ENCODE measurements at regions not wholly inside any gene's neighbourhood (a gene's known extent, or its start where the extent isn't known, plus 50 kb on each side); places are given as distances from the start of the nearest gene placed in this dataset.

DNA sequence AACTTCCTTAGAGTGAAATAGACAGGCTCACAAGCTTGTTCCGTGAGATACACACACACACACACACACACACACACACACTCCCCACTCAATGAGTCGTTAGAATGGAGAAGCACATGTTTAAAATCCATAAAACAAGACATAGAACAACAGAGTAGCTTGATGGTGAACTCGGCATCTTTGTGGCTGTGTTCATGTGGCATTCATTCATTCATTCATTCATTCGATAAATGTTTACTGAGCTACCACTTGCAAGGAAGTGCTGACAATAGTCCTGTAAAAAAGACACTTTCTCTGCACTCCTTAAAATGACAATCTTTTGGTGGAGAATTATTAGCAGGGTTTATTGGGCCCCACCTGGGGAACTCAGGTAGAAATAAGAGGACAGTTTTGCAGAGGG lies 242.0 kb downstream of the FOXA2 start:
- no peak overlapping the region for H3K9ac ChIP-seq (ENCODE audit: low read length in 3 of 3)
- intact Hi-C loops (cut with DNase I), result loop anchor here (10.0 kb wide), 1 partner anchor 1002 kb away; no protein-coding TSS in a partner anchor
- H3K27me3 ChIP-seq (ENCODE audit: control insufficient read depth, insufficient read depth, low read length), result no peaks in the 10 kb centered on the region
- no peaks in the 10 kb centered on the region for H3K9me3 ChIP-seq (ENCODE audit: control insufficient read depth in 2 of 3, insufficient read depth in 1 of 3, low read length in 3 of 3)
- DNase-seq (no peak), FAIRE-seq (no peak)
- H3K4me1 ChIP-seq (ENCODE audit: control insufficient read depth in 2 of 3, insufficient read depth in 2 of 3, low read depth in 1 of 3, low read length in 3 of 3), result no peaks in the 10 kb centered on the region
- TF ChIP-seq, protein P1, sequence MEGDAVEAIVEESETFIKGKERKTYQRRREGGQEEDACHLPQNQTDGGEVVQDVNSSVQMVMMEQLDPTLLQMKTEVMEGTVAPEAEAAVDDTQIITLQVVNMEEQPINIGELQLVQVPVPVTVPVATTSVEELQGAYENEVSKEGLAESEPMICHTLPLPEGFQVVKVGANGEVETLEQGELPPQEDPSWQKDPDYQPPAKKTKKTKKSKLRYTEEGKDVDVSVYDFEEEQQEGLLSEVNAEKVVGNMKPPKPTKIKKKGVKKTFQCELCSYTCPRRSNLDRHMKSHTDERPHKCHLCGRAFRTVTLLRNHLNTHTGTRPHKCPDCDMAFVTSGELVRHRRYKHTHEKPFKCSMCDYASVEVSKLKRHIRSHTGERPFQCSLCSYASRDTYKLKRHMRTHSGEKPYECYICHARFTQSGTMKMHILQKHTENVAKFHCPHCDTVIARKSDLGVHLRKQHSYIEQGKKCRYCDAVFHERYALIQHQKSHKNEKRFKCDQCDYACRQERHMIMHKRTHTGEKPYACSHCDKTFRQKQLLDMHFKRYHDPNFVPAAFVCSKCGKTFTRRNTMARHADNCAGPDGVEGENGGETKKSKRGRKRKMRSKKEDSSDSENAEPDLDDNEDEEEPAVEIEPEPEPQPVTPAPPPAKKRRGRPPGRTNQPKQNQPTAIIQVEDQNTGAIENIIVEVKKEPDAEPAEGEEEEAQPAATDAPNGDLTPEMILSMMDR (IDR thresholded peaks at IDR 0.05; ENCODE audit: borderline replicate concordance, extremely low read depth, insufficient read depth), result no peak
- no peaks in the 10 kb centered on the region for H3K36me3 ChIP-seq (ENCODE audit: control insufficient read depth in 2 of 3, insufficient read depth in 3 of 3, low read length in 3 of 3)
- H3K27ac ChIP-seq (ENCODE audit: low read depth in 2 of 2, low read length in 2 of 2), result no peak overlapping the region
- no peak overlapping the region for H3K4me3 ChIP-seq (ENCODE audit: low read length in 3 of 3)

DNA sequence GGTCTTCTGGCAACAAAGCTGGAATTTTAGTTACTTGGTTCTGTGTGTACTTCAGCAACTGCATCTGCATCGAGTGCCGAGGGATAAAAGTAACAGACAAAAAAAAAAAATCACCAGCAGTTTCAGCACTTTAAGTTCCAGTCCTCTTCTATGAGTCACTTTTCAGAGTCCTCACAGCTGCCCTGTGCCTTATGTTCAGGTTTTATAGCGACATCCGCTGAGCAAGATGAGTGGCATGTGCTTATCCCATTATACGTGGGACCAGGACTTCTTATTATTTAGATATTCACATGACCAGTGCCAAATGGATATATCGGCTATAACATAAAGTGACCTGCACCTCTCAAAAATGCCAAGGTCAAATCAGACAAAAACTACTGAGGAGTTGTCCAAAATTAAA lies 242.9 kb downstream of the FOXA2 start:
- intact Hi-C loops (cut with DNase I), result loop anchor here (10.0 kb wide), 1 partner anchor 1003 kb away; no protein-coding TSS in a partner anchor
- no peak for FAIRE-seq
- TF ChIP-seq, protein P1 (IDR thresholded peaks at IDR 0.05; ENCODE audit: borderline replicate concordance, extremely low read depth, insufficient read depth), result no peak
- H3K9ac ChIP-seq (ENCODE audit: low read length in 3 of 3), result no peak overlapping the region
- no peak overlapping the region for H3K4me3 ChIP-seq (ENCODE audit: low read length in 3 of 3)
- H3K27me3 ChIP-seq (ENCODE audit: control insufficient read depth, insufficient read depth, low read length), result no peaks in the 10 kb centered on the region
- DNase-seq, result no peak
- no peaks in the 10 kb centered on the region for H3K36me3 ChIP-seq (ENCODE audit: control insufficient read depth in 2 of 3, insufficient read depth in 3 of 3, low read length in 3 of 3)
- no peaks in the 10 kb centered on the region for H3K4me1 ChIP-seq (ENCODE audit: control insufficient read depth in 2 of 3, insufficient read depth in 2 of 3, low read depth in 1 of 3, low read length in 3 of 3)
- H3K9me3 ChIP-seq (ENCODE audit: control insufficient read depth in 2 of 3, insufficient read depth in 1 of 3, low read length in 3 of 3), result no peaks in the 10 kb centered on the region
- H3K27ac ChIP-seq (ENCODE audit: low read depth in 2 of 2, low read length in 2 of 2), result no peak overlapping the region

DNA sequence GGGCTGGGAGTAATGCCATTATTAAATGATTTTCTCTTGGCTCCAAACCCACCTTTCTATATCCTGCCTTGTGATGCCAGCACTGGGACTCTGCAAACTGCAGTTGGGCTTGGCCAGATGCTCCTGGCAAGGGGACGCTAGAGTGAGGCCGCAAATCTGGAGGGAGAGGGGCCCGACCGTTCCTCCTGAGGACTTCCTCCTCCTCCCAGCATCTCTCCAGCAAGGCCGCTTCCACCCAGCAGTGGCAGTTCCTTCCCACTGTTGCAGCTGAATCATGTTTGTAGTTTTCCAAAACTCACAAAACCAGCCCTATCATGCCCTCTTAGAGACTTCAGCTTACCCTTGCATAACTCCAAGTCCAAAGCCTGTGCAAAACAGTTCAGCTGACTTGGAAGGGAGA lies 244.4 kb downstream of the FOXA2 start:
- no peaks in the 10 kb centered on the region for H3K27me3 ChIP-seq (ENCODE audit: control insufficient read depth, insufficient read depth, low read length)
- H3K4me3 ChIP-seq (ENCODE audit: low read length in 3 of 3), result no peak overlapping the region
- intact Hi-C loops (cut with DNase I), result loop anchor here (5.0 to 10.0 kb wide), 3 partner anchors 245 to 1005 kb away; partner anchors contain the start of gene FOXA2
- no peak overlapping the region for H3K27ac ChIP-seq (ENCODE audit: low read depth in 2 of 2, low read length in 2 of 2)
- FAIRE-seq, result no peak
- DNase-seq, result no peak
- H3K9me3 ChIP-seq (ENCODE audit: control insufficient read depth in 2 of 3, insufficient read depth in 1 of 3, low read length in 3 of 3), result no peaks in the 10 kb centered on the region
- TF ChIP-seq, protein P1 (IDR thresholded peaks at IDR 0.05; ENCODE audit: borderline replicate concordance, extremely low read depth, insufficient read depth), result no peak
- H3K4me1 ChIP-seq (ENCODE audit: control insufficient read depth in 2 of 3, insufficient read depth in 2 of 3, low read depth in 1 of 3, low read length in 3 of 3), result no peaks in the 10 kb centered on the region
- no peak overlapping the region for H3K9ac ChIP-seq (ENCODE audit: low read length in 3 of 3)
- no peaks in the 10 kb centered on the region for H3K36me3 ChIP-seq (ENCODE audit: control insufficient read depth in 2 of 3, insufficient read depth in 3 of 3, low read length in 3 of 3)
